GM12878 (cell line): ENCODE measurements at regions not wholly inside any gene's neighbourhood (a gene's known extent, or its start where the extent isn't known, plus 50 kb on each side); places are given as distances from the start of the nearest gene placed in this dataset.

ENCODE experiments used
- ATAC-seq: fragments of 200-7000 bp; cut with Tn5 transposase; 3 replicates; pipeline ENCODE4 v1.9.1; 2020; ENCODE audit warnings: mild to moderate bottlenecking, moderate library complexity
- BruUV-seq: library from RNA; stranded (reverse); fragments of 400-500 nt; replicated peaks from 2 replicates; lab custom pipeline; 2021; lab: Mats Ljungman, UMichigan
- CTCF ChIA-PET: fragments of 300-600 bp; sonication (Branson Sonifier 250); formaldehyde crosslinking; extraction: SDS; loops from one replicate; lab custom pipeline; 2021; ENCODE audit warnings: inconsistent platforms; lab: Yijun Ruan, JAX
- POLR2A ChIA-PET: fragments of 350-600 bp; formaldehyde crosslinking; extraction: SDS; loops from one replicate; lab custom pipeline; 2021; ENCODE audit warnings: inconsistent platforms; lab: Charles Lee
- RAD21 ChIA-PET: fragments of 300-600 bp; sonication (Branson Sonifier 250); formaldehyde crosslinking; loops from one replicate; lab custom pipeline; 2023; ENCODE audit warnings: antibody characterized with exemption; ENCODE audit not compliant: unreplicated experiment; lab: Charles Lee
- SMC1A ChIA-PET: fragments of 300-600 bp; sonication (Branson Sonifier 250); formaldehyde crosslinking; loops from one replicate; lab custom pipeline; 2023; ENCODE audit not compliant: unreplicated experiment, uncharacterized antibody; lab: Charles Lee
- DNase-seq: peaks from one replicate; pipeline ENCODE4 v3.0.0-alpha.2; 2011; ENCODE audit warnings: low read depth, low spot score
- FAIRE-seq: peaks from 3 replicates; lab custom pipeline; 2011; peaks lifted over from hg19 to GRCh38; lab: Jason Lieb, UNC
- H2AFZ ChIP-seq: 2 replicates; pipeline ENCODE4 v1.6.0; 2011; ENCODE audit warnings: low read depth, low read length, control low read depth; ENCODE audit not compliant: control insufficient read depth
- H3K27ac ChIP-seq: 2 replicates; pipeline ENCODE4 v1.5.1; 2011; ENCODE audit warnings: control low read depth; ENCODE audit not compliant: control insufficient read depth, insufficient read depth
- H3K27me3 ChIP-seq, 2 experiments: replicated peaks in 1 of 2; 2 replicates each; pipeline versions ENCODE4 v1.6.0 to v1.6.1; 2011; ENCODE audit warnings: low read length in 1 of 2; ENCODE audit not compliant: control insufficient read depth in 2 of 2, insufficient read depth in 2 of 2
- H3K36me3 ChIP-seq, 2 experiments: 2 replicates each; pipeline ENCODE4 v1.5.1; 2011; ENCODE audit warnings: low read length in 1 of 2; ENCODE audit not compliant: control insufficient read depth in 2 of 2, insufficient read depth in 2 of 2
- H3K4me1 ChIP-seq: 2 replicates; pipeline ENCODE4 v1.6.1; 2011; ENCODE audit warnings: mild to moderate bottlenecking, low read length, moderate library complexity, mixed read lengths; ENCODE audit not compliant: control insufficient read depth, insufficient read depth
- H3K4me2 ChIP-seq: 2 replicates; pipeline ENCODE4 v1.6.0; 2011; ENCODE audit warnings: control low read depth; ENCODE audit not compliant: control insufficient read depth, insufficient read depth
- H3K4me3 ChIP-seq: fragments of 200-600 bp; sonication (generic); 2 replicates; pipeline ENCODE4 v1.5.1; 2016
- H3K79me2 ChIP-seq: 2 replicates; pipeline ENCODE4 v1.6.0; 2011; ENCODE audit warnings: low read length; ENCODE audit not compliant: control insufficient read depth, insufficient read depth
- H3K9ac ChIP-seq: 2 replicates; pipeline ENCODE4 v1.8.0; 2011; ENCODE audit warnings: low read length, control low read depth, mixed read lengths; ENCODE audit not compliant: control insufficient read depth, insufficient read depth
- H3K9me3 ChIP-seq: replicated peaks from 3 replicates; pipeline ENCODE4 v1.5.1; 2011; ENCODE audit warnings: mild to moderate bottlenecking, low read length; ENCODE audit not compliant: control insufficient read depth, insufficient read depth
- H4K20me1 ChIP-seq: 2 replicates; pipeline ENCODE4 v1.6.0; 2011; ENCODE audit not compliant: control insufficient read depth, insufficient read depth
- MYB ChIP-seq: fragments of 150-350 bp; IDR thresholded peaks from 2 replicates; pipeline ENCODE4 v1.6.1; 2014; ENCODE audit warnings: mild to moderate bottlenecking, low read depth, low read length, borderline replicate concordance
- RELA ChIP-seq: fragments of 450-650 bp; IDR thresholded peaks from 2 replicates; pipeline ENCODE4 v1.8.0; 2014; ENCODE audit warnings: borderline replicate concordance; ENCODE audit not compliant: partially characterized antibody
- WGBS: methylation state at CpG from one replicate; pipeline ENCODE4 v1.1.6; 2016; ENCODE audit warnings: low lambda C conversion rate; ENCODE audit not compliant: insufficient replicate concordance, insufficient coverage; ENCODE audit errors: missing lambda C conversion rate; 5-methylcytosine and 5-hydroxymethylcytosine counted together
- in situ Hi-C: fragments of 300-500 bp; cut with MboI; formaldehyde crosslinking; loops from 9 replicates; pipeline ENCODE4 v1.14.3; 2018; ENCODE audit warnings: mixed read lengths
- intact Hi-C: fragments of 100-400 bp; cut with micrococcal nuclease; formaldehyde crosslinking; loops from one replicate; pipeline ENCODE4 v1.14.2; 2022; ENCODE audit not compliant: unreplicated experiment
- TF ChIP-seq, protein P1 (sequence below): fragments of 450-650 bp; IDR thresholded peaks from 2 replicates; pipeline ENCODE4 v1.6.1; 2017; ENCODE audit warnings: mild to moderate bottlenecking, moderate library complexity

DNA sequence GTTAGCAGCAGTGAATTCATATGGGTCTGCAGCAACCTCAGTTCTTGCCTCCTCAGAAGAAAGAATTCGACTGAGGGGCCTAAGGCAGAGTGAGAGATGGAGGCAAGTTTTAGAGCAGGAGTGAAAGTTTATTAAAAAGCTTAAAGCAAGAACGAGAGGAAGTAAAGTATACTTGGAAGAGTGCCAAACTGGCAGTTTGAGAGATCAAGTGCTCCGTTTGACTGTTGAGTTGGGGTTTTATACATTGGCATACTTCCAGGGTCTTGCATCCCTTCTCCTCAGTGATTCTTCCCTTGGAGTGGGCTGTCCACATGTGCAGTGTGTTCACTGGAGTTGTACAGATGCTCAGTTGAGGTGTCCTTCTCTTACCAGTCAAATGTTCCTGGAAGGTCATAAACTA, 203.6 kb downstream of the SPATA31D1 start:
- intact Hi-C loops: no loop called here
- no peak for ATAC-seq

More for the DNA sequence above, 203.6 kb downstream of the SPATA31D1 start:
- ChIA-PET SMC1A (no interaction called here), CTCF (no interaction called here), POLR2A (no interaction called here), RAD21 (no interaction called here)
- no peaks in the 10 kb centered on the region for H4K20me1 ChIP-seq
- no peaks in the 10 kb centered on the region for H3K27me3 ChIP-seq
- FAIRE-seq (no peak), DNase-seq (no peak)
- TF ChIP-seq, protein P1, sequence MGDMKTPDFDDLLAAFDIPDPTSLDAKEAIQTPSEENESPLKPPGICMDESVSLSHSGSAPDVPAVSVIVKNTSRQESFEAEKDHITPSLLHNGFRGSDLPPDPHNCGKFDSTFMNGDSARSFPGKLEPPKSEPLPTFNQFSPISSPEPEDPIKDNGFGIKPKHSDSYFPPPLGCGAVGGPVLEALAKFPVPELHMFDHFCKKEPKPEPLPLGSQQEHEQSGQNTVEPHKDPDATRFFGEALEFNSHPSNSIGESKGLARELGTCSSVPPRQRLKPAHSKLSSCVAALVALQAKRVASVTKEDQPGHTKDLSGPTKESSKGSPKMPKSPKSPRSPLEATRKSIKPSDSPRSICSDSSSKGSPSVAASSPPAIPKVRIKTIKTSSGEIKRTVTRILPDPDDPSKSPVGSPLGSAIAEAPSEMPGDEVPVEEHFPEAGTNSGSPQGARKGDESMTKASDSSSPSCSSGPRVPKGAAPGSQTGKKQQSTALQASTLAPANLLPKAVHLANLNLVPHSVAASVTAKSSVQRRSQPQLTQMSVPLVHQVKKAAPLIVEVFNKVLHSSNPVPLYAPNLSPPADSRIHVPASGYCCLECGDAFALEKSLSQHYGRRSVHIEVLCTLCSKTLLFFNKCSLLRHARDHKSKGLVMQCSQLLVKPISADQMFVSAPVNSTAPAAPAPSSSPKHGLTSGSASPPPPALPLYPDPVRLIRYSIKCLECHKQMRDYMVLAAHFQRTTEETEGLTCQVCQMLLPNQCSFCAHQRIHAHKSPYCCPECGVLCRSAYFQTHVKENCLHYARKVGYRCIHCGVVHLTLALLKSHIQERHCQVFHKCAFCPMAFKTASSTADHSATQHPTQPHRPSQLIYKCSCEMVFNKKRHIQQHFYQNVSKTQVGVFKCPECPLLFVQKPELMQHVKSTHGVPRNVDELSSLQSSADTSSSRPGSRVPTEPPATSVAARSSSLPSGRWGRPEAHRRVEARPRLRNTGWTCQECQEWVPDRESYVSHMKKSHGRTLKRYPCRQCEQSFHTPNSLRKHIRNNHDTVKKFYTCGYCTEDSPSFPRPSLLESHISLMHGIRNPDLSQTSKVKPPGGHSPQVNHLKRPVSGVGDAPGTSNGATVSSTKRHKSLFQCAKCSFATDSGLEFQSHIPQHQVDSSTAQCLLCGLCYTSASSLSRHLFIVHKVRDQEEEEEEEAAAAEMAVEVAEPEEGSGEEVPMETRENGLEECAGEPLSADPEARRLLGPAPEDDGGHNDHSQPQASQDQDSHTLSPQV: no peak
- TF ChIP-seq MYB: no peak
- TF ChIP-seq RELA: no peak
- in situ Hi-C loops: no loop called here
- 14% methylated on average over 3 of the region's 3 CpGs for WGBS
- no peak overlapping the region for H3K4me2 ChIP-seq
- no peaks in the 10 kb centered on the region for H3K4me1 ChIP-seq
- BruUV-seq: no TSS peak
- H3K4me3 ChIP-seq: no peak overlapping the region
- H3K27ac ChIP-seq: no peak overlapping the region
- H3K9me3 ChIP-seq: no peaks in the 10 kb centered on the region
- H3K79me2 ChIP-seq: no peaks in the 10 kb centered on the region
- H2AFZ ChIP-seq: no peak overlapping the region
- no peak overlapping the region for H3K9ac ChIP-seq
- H3K36me3 ChIP-seq: no peaks in the 10 kb centered on the region
